Activated T-helper 2 cell treated with anti-CD3 and anti-CD28 coated beads, Interferon-gamma antibody, Interleukin-2, Interleukin-4, amounts not matched to agents 10 μg/mL and 5 μg/mL and 100 μg/mL, durations not matched to agents 14 hours and 24 hours and 36 hours (primary cell): ENCODE measurements at regions not wholly inside any gene's neighbourhood (a gene's known extent, or its start where the extent isn't known, plus 50 kb on each side); places are given as distances from the start of the nearest gene placed in this dataset.

Experiments used
- DNase-seq: peaks from one replicate; pipeline ENCODE4 v3.0.0; 2021; ENCODE audit warnings: low spot score
- H3K27ac Mint-ChIP-seq: one replicate; pipeline ENCODE4 v1.8.0; 2021; ENCODE audit warnings: mixed read lengths
- H3K27me3 Mint-ChIP-seq: one replicate; pipeline ENCODE4 v1.8.0; 2021; ENCODE audit warnings: low read depth, mixed read lengths
- H3K36me3 Mint-ChIP-seq: one replicate; pipeline ENCODE4 v1.8.0; 2021; ENCODE audit warnings: low read depth, mixed read lengths
- H3K4me1 Mint-ChIP-seq: one replicate; pipeline ENCODE4 v1.8.0; 2021; ENCODE audit warnings: low read depth, mixed read lengths
- H3K4me3 Mint-ChIP-seq: one replicate; pipeline ENCODE4 v1.8.0; 2021; ENCODE audit warnings: low read depth, mild to moderate bottlenecking, moderate library complexity, mixed read lengths
- H3K9me3 Mint-ChIP-seq: one replicate; pipeline ENCODE4 v1.8.0; 2021; ENCODE audit warnings: mixed read lengths
- intact Hi-C: fragments of 100-400 bp; cut with micrococcal nuclease; formaldehyde crosslinking; loops from one replicate; pipeline ENCODE4 v1.15.1; 2023

DNA sequence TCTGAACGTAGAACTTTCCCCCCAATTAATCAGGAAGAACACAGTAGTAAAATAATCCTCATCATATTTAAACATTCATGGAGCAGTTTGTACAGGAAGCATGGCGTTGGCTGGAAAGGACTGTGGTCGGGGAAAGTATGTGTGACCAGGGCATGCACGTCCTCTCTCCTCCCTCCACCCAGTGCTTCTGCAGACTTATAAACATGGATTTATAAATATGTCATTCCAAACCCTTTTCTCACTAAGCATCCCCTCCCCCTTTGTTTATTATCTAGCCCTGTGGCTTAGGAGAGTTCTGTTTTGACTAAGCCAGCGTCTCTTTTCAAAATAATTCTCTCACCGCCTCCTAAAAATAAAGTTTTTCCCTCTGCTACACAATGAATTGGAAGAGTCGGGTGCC lies 70.4 kb upstream of the DAP start:
- no peak for DNase-seq
- Mint-ChIP-seq H3K27me3 (peaks cover 2% of the 10 kb centered on the region), H3K36me3 (no peaks in the 10 kb centered on the region), H3K27ac (no peak overlapping the region), H3K9me3 (no peaks in the 10 kb centered on the region), H3K4me3 (no peak overlapping the region), H3K4me1 (no peaks in the 10 kb centered on the region)
- intact Hi-C loops, result no loop called here

- Mint-ChIP-seq H3K27ac (no peak overlapping the region), H3K9me3 (no peaks in the 10 kb centered on the region), H3K27me3 (peaks cover 2% of the 10 kb centered on the region), H3K4me3 (no peak overlapping the region), H3K36me3 (no peaks in the 10 kb centered on the region), H3K4me1 (no peaks in the 10 kb centered on the region)
- intact Hi-C loops, result no loop called here
- DNase-seq, result no peak
These were observed 67.2 kb upstream of the DAP start for GRCh38 chr5:10828241-10828640.

DNA sequence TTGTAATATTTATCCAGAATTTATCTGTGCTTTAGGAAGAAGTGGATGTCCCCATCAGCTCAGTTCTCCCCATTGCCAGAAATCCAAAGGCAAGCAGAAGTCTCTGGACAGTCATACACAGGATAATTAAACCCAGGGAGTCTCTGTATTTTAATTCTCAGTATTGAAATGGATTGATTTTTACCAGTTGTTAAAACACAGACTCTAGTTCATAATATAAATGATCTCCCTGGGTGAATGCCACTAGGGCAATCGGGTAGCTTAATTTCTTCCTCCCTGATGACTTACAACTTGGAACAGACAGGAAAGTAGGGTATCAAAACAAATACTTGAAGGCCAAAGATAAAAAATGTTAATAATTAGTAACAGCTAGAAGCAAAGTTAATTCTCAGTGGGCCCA lies 66.5 kb upstream of the DAP start:
- Mint-ChIP-seq H3K36me3 (no peaks in the 10 kb centered on the region), H3K9me3 (no peaks in the 10 kb centered on the region), H3K4me1 (no peaks in the 10 kb centered on the region), H3K27ac (no peak overlapping the region), H3K4me3 (no peak overlapping the region), H3K27me3 (peaks cover 2% of the 10 kb centered on the region)
- DNase-seq, result no peak
- intact Hi-C loops, result no loop called here

DNA sequence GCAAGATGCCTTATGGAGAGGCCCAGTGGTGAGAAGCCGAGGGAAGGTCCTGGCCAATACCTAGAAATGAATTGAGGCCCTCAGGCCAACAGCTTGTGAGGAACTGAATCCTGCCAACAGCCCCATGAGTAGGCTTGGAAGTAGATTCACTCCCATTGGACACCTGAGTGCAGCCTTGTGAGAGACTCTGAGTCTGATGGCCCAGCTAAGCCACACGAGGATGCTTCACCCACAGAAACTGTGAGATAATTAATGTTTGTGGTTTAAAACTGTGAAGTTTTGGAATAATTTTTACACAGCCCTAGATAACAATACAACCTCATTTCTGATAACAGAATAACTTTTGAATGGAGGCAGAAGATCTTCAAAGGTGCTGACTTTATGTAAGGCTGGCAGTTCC lies 65.9 kb upstream of the DAP start:
- H3K36me3 Mint-ChIP-seq, result no peaks in the 10 kb centered on the region
- peaks cover 7% of the 10 kb centered on the region for H3K27me3 Mint-ChIP-seq
- intact Hi-C loops, result no loop called here
- no peak overlapping the region for H3K27ac Mint-ChIP-seq
- DNase-seq, result no peak
- no peaks in the 10 kb centered on the region for H3K9me3 Mint-ChIP-seq
- H3K4me3 Mint-ChIP-seq, result no peak overlapping the region
- H3K4me1 Mint-ChIP-seq, result no peaks in the 10 kb centered on the region

- intact Hi-C loops, result no loop called here
- no peak for DNase-seq
- no peaks in the 10 kb centered on the region for H3K4me1 Mint-ChIP-seq
- no peak overlapping the region for H3K4me3 Mint-ChIP-seq
- H3K36me3 Mint-ChIP-seq, result no peaks in the 10 kb centered on the region
- H3K27ac Mint-ChIP-seq, result no peak overlapping the region
- H3K27me3 Mint-ChIP-seq, result peaks cover 11% of the 10 kb centered on the region
- H3K9me3 Mint-ChIP-seq, result no peaks in the 10 kb centered on the region
These were observed 65.0 kb upstream of the DAP start for GRCh38 chr5:10825897-10826644.

DNA sequence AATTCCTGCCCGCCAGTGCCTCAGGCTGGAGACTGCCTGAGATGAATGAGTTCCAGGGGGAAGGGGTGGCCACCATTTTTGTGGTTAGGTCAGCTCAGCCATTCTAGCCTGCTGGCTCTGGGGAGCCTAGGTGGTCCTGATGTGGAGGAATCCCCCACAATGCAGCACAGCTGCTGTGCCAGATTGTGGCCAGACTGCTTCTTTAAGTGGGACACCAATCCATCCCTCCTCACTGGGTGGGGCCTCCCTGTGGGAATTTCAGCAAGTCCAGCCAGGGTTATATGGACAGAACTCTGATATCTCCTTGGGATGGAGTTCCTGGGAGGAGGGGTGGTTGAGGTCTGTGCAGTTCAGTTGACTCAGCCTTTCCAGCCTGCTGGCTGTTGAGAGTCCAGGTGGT lies 51.2 kb upstream of the DAP start:
- no peaks in the 10 kb centered on the region for H3K36me3 Mint-ChIP-seq
- H3K4me1 Mint-ChIP-seq, result no peaks in the 10 kb centered on the region

More for the DNA sequence above, 51.2 kb upstream of the DAP start:
- intact Hi-C loops, result no loop called here
- DNase-seq, result no peak
- H3K4me3 Mint-ChIP-seq, result no peak overlapping the region
- no peaks in the 10 kb centered on the region for H3K9me3 Mint-ChIP-seq
- no peak overlapping the region for H3K27ac Mint-ChIP-seq
- peaks cover 24% of the 10 kb centered on the region for H3K27me3 Mint-ChIP-seq
